Trophoblast cell (in vitro differentiated cells and primary cell): ENCODE measurements at regions not wholly inside any gene's neighbourhood (a gene's known extent, or its start where the extent isn't known, plus 50 kb on each side); places are given as distances from the start of the nearest gene placed in this dataset.

Source experiments
- DNase-seq, 2 donors: peaks; one replicate each; pipeline ENCODE4 v3.0.0-alpha.2; 2016
- H2AFZ ChIP-seq: 2 replicates; pipeline ENCODE4 v1.6.1; 2013; ENCODE audit warnings: low read length, moderate library complexity, mild to moderate bottlenecking; ENCODE audit not compliant: insufficient read depth, poor library complexity
- H2AK5ac ChIP-seq: 2 replicates; pipeline ENCODE4 v1.6.1; 2013; ENCODE audit warnings: mild to moderate bottlenecking, low read length
- H2BK120ac ChIP-seq: 2 replicates; pipeline ENCODE4 v1.6.1; 2013; ENCODE audit warnings: low read length, mild to moderate bottlenecking, moderate library complexity; ENCODE audit not compliant: insufficient read depth, poor library complexity
- H2BK12ac ChIP-seq: 2 replicates; pipeline ENCODE4 v1.6.1; 2013; ENCODE audit warnings: mild to moderate bottlenecking, low read length, moderate library complexity
- H2BK5ac ChIP-seq: 2 replicates; pipeline ENCODE4 v1.6.1; 2013; ENCODE audit warnings: low read length, low read depth, moderate library complexity, mild to moderate bottlenecking; ENCODE audit not compliant: poor library complexity
- H3K14ac ChIP-seq: 2 replicates; pipeline ENCODE4 v1.6.1; 2013; ENCODE audit warnings: mild to moderate bottlenecking, low read length
- H3K18ac ChIP-seq: 2 replicates; pipeline ENCODE4 v1.6.1; 2013; ENCODE audit warnings: mild to moderate bottlenecking, low read length
- H3K23ac ChIP-seq: 2 replicates; pipeline ENCODE4 v1.6.1; 2013; ENCODE audit warnings: low read length
- H3K27ac ChIP-seq: 2 replicates; pipeline ENCODE4 v1.5.1; 2013; ENCODE audit warnings: low read depth, mild to moderate bottlenecking, inconsistent platforms, low read length, moderate library complexity
- H3K27me3 ChIP-seq: 2 replicates; pipeline ENCODE4 v1.6.1; 2013; ENCODE audit warnings: inconsistent platforms, mild to moderate bottlenecking, low read length, moderate library complexity; ENCODE audit not compliant: insufficient read depth
- H3K36me3 ChIP-seq, 2 experiments: 1 replicate in 1 of 2; 2 replicates in 1 of 2; pipeline ENCODE4 v1.6.1; 2013; ENCODE audit warnings: low read length in 2 of 2, mild to moderate bottlenecking in 2 of 2, moderate library complexity in 1 of 2; ENCODE audit not compliant: insufficient read depth in 2 of 2, control insufficient read depth in 1 of 2
- H3K4ac ChIP-seq: 2 replicates; pipeline ENCODE4 v1.6.1; 2013; ENCODE audit warnings: low read depth, mild to moderate bottlenecking, low read length, moderate library complexity
- H3K4me1 ChIP-seq, 2 experiments: 1 replicate in 1 of 2; 2 replicates in 1 of 2; pipeline ENCODE4 v1.6.1; 2013; ENCODE audit warnings: low read length in 2 of 2, mild to moderate bottlenecking in 2 of 2, moderate library complexity in 1 of 2; ENCODE audit not compliant: insufficient read depth in 2 of 2, control insufficient read depth in 1 of 2
- H3K4me2 ChIP-seq: 2 replicates; pipeline ENCODE4 v1.6.1; 2013; ENCODE audit warnings: inconsistent platforms, mild to moderate bottlenecking, low read length, moderate library complexity
- H3K4me3 ChIP-seq: 2 replicates; pipeline ENCODE4 v1.5.1; 2013; ENCODE audit warnings: mild to moderate bottlenecking, low read depth, low read length, inconsistent platforms
- H3K79me1 ChIP-seq: one replicate; pipeline ENCODE4 v1.6.1; 2013; ENCODE audit warnings: low read length
- H3K79me2 ChIP-seq: 2 replicates; pipeline ENCODE4 v1.6.1; 2013; ENCODE audit warnings: low read length, mild to moderate bottlenecking; ENCODE audit not compliant: control insufficient read depth, insufficient read depth, poor library complexity
- H3K9ac ChIP-seq: 2 replicates; pipeline ENCODE4 v1.6.1; 2013; ENCODE audit warnings: mild to moderate bottlenecking, low read length
- H3K9me3 ChIP-seq: 2 replicates; pipeline ENCODE4 v1.6.1; 2013; ENCODE audit warnings: low read depth, mild to moderate bottlenecking, control low read depth, inconsistent platforms, low read length; ENCODE audit not compliant: insufficient read depth
- H4K12ac ChIP-seq: 2 replicates; pipeline ENCODE4 v1.6.1; 2013; ENCODE audit warnings: low read depth, mild to moderate bottlenecking, low read length, moderate library complexity
- H4K8ac ChIP-seq: 2 replicates; pipeline ENCODE4 v1.6.1; 2013; ENCODE audit warnings: low read depth, mild to moderate bottlenecking, low read length, moderate library complexity
- H4K91ac ChIP-seq: one replicate; pipeline ENCODE4 v1.6.1; 2013; ENCODE audit warnings: low read depth, mild to moderate bottlenecking, low read length, moderate library complexity
- WGBS: extraction: QIAGEN DNeasy Blood & Tissue Kit; methylation state at CpG from one replicate; pipeline ENCODE4 v1.1.7; 2013; ENCODE audit warnings: missing lambda C conversion rate; ENCODE audit not compliant: insufficient read length, insufficient coverage; ENCODE audit errors: extremely low coverage; 5-methylcytosine and 5-hydroxymethylcytosine counted together

- Histone ChIP-seq H3K79me2 (no peaks in the 10 kb centered on the region), H2BK5ac (no peak overlapping the region), H2BK12ac (no peak overlapping the region), H3K4me2 (no peak overlapping the region), H4K12ac (no peak overlapping the region), H3K14ac (no peak overlapping the region), H3K27me3 (no peaks in the 10 kb centered on the region), H3K27ac (no peak overlapping the region), H3K4me1 (peaks cover 0 to 3% of the 10 kb centered on the region in 2 experiments), H4K8ac (no peak overlapping the region), H2AFZ (no peak overlapping the region), H3K9ac (no peak overlapping the region), H3K18ac (no peak overlapping the region), H3K4ac (no peak overlapping the region), H2AK5ac (no peak overlapping the region), H3K23ac (no peak overlapping the region), H3K36me3 (no peaks in the 10 kb centered on the region), H2BK120ac (no peak overlapping the region), H3K79me1 (no peaks in the 10 kb centered on the region), H3K9me3 (no peaks in the 10 kb centered on the region), H4K91ac (no peak overlapping the region), H3K4me3 (no peak overlapping the region)
- WGBS: no CpG with 5 or more reads among the region's 6 CpGs
- no peak for DNase-seq
Observed at GRCh38 chr14:65926504-65926903, 514.0 kb downstream of the FUT8 start.

- Histone ChIP-seq H3K4ac (no peak overlapping the region), H2BK120ac (no peak overlapping the region), H3K79me2 (no peaks in the 10 kb centered on the region), H3K27ac (no peak overlapping the region), H4K91ac (no peak overlapping the region), H3K4me1 (peaks cover 0 to 3% of the 10 kb centered on the region in 2 experiments), H2AFZ (no peak overlapping the region), H4K8ac (no peak overlapping the region), H3K79me1 (no peaks in the 10 kb centered on the region), H2BK5ac (no peak overlapping the region), H3K27me3 (no peaks in the 10 kb centered on the region), H3K4me2 (no peak overlapping the region), H3K18ac (no peak overlapping the region), H2AK5ac (no peak overlapping the region), H2BK12ac (no peak overlapping the region), H3K9ac (no peak overlapping the region), H3K14ac (no peak overlapping the region), H3K4me3 (no peak overlapping the region), H3K9me3 (no peaks in the 10 kb centered on the region), H3K36me3 (no peaks in the 10 kb centered on the region), H3K23ac (no peak overlapping the region), H4K12ac (no peak overlapping the region)
- no CpG with 5 or more reads among the region's 7 CpGs for WGBS
- DNase-seq: no peak
Observed at GRCh38 chr14:65926935-65927700, 514.6 kb downstream of the FUT8 start.

GRCh38 chr14:65927931-65928356 is 515.4 kb downstream of the FUT8 start:
- no CpG with 5 or more reads among the region's 9 CpGs for WGBS
- Histone ChIP-seq H3K27ac (no peak overlapping the region), H2BK12ac (no peak overlapping the region), H3K4ac (no peak overlapping the region), H3K9ac (no peak overlapping the region), H2BK5ac (no peak overlapping the region), H2AFZ (no peak overlapping the region), H3K27me3 (no peaks in the 10 kb centered on the region), H3K79me2 (no peaks in the 10 kb centered on the region), H3K4me1 (peaks cover 0 to 3% of the 10 kb centered on the region in 2 experiments), H3K79me1 (no peaks in the 10 kb centered on the region), H2BK120ac (no peak overlapping the region), H2AK5ac (no peak overlapping the region), H4K91ac (no peak overlapping the region), H3K14ac (no peak overlapping the region), H3K4me2 (no peak overlapping the region), H3K36me3 (no peaks in the 10 kb centered on the region), H3K4me3 (no peak overlapping the region), H3K23ac (no peak overlapping the region), H3K18ac (no peak overlapping the region), H3K9me3 (no peaks in the 10 kb centered on the region), H4K12ac (no peak overlapping the region), H4K8ac (no peak overlapping the region)
- DNase-seq: peak; percentile 38 to 74

GRCh38 chr14:65928995-65929394 is 516.5 kb downstream of the FUT8 start:
- Histone ChIP-seq H3K79me1 (no peaks in the 10 kb centered on the region), H3K27ac (no peak overlapping the region), H3K4me3 (no peak overlapping the region), H2BK5ac (no peak overlapping the region), H2BK120ac (no peak overlapping the region), H3K4me2 (no peak overlapping the region), H3K79me2 (no peaks in the 10 kb centered on the region), H2AK5ac (no peak overlapping the region), H2AFZ (no peak overlapping the region), H3K9me3 (no peaks in the 10 kb centered on the region), H2BK12ac (no peak overlapping the region), H4K91ac (no peak overlapping the region), H3K36me3 (no peaks in the 10 kb centered on the region), H3K4me1 (peaks cover 0 to 3% of the 10 kb centered on the region in 2 experiments), H3K4ac (no peak overlapping the region), H3K27me3 (no peaks in the 10 kb centered on the region), H4K12ac (no peak overlapping the region), H3K9ac (no peak overlapping the region), H4K8ac (no peak overlapping the region), H3K14ac (no peak overlapping the region), H3K23ac (no peak overlapping the region), H3K18ac (no peak overlapping the region)
- WGBS: no CpG with 5 or more reads among the region's 3 CpGs
- no peak for DNase-seq
